NCI-H1105 (cell line): ENCODE measurements at regions not wholly inside any gene's neighbourhood (a gene's known extent, or its start where the extent isn't known, plus 50 kb on each side); places are given as distances from the start of the nearest gene placed in this dataset.
A peak's percentile ranks its signal among the peaks of the same experiment; 100 is the strongest.
"Not testable (repeated sequence)": the region's sequence is repeated elsewhere in the genome, so short reads cannot be mapped to it uniquely, and the experiment has no call there.

Experiments used
- DNase-seq: peaks from one replicate; lab custom pipeline; 2025; lab: John Stamatoyannopoulos, UW

DNA sequence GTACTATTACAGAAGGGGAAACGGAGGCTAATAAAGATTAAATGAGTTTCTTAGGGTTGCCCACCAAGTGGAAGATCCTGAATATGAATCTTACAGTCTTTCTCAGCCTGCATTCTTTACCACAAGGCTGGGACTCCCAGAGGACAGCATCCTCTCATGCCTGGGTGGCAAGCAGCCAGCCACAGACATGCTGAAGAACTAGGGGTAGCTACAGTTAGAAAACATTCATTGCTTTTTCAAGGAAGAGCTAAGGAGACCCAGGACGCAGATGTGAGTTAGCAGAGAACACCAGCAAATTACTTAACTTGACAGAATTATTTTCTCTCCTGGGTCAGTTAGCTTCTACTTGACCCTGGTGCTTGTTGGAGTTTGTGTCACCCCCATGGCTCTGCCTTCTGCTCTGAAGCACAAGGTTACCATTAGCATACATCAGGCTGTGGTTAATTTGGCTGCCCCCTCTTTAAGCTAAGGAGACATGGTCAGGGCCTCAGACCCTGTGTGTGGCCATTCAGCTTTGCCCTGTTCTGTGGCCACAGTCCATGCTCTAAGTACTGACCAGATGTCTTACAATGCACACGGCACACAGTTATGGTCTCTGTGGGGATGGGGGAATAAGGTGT lies 132.3 kb upstream of the TNP1 start:
- DNase-seq = no peak

DNA sequence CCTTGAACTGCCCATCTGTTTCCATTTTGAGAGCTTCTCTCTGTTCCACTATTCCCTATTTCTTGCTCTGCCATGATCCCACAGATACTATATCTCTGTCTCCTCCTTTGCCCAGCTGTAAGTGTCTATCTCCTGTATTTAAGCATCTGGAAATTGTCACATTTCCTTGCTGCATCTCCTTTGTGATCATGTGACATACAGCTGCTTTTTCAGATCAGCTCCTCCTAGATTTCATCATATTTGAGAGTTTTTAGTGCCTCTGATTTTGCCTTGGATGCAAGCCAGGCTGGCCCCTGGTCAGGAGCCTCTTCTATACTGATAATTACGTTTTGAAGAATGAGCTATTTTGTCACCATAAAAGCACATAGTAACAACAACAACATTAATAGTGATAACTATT lies 131.7 kb upstream of the TNP1 start:
- no peak for DNase-seq

DNA sequence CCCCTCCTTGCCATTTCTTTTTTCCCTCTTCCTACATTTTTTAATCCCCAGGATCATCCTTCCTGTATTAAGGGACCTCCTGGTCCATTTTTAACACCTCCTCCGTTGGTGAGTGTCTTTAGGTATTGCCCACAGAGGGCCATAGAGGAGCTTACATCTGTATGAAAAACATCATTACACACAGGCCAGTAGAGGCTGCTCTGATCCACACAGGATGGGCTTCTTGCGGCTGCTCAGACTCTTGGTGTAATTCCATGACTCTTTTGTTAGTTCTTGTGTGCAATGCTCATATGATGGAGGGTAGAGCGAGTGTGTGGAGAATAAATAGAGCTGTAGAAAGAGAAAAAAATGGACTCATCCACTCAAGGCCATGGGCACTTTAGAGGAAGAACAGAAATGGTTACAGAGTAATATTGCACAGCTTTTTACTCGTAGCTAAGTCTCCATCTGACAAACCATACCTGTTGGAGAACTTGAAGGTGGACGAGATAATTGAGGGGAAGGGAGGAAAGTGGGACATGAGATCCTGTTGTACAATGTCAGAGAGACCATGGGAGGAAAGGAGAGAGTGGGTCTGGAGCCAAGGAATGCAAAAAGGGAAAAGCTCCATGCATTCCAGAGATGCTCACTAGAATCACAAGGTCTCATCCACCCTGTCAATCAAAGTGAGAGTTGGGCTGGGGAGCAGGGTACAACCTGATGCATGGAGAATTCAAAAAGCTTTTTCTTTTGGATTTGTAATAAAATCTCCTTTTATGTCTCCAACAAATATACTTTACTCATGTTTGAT lies 129.7 kb upstream of the TNP1 start:
- DNase-seq = no peak

DNA sequence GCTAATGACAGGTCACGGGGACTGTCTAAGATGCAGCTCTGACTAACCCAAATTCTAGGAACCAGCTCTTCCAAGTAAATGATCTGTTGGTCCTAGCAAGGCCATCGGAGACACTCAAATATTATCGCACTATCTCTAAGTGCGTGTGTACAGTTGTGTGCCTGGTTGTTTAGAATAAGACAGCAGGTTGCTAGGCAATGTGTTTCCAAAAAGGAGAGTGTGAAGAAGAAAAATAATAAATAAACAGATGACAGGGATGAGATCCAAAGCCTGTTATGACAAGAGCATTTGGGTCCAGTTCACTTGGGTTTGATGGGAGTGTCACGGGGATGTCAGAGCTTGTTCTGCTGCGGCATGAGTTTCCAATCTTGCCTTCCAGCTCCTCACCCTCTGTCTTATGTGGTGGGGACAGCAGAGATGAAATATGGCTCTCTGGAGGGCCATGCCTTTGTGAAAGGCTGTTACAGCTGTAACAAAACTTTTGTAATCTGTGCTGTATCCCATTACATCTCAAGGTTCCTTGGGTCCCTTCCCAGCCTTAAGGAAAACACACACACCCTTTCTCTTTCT lies 127.5 kb upstream of the TNP1 start:
- no peak for DNase-seq

DNA sequence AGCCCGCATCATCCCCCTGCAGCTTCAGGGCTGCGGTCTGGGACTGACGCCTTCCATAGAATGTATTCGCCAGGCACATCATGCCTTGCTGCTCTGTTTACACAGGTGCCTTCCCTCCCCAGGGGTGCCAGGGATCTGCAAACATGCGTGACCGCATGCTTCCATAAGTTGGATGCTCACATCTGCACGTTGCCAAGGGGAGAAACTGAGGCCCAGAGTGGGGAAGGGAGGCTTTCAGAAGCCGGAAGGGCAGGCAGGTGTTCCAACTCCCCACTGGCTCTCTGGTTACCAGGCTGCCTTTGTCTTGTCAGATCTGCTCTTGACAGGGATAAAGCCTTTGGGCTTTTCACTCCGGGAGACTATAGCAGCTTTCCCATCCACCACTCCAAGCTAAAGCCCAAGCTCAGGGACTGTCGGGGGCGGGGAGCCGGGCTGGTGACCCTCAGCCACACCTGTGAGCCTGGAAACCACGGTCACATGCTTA lies 125.8 kb upstream of the TNP1 start:
- peak; percentile 83 for DNase-seq

DNA sequence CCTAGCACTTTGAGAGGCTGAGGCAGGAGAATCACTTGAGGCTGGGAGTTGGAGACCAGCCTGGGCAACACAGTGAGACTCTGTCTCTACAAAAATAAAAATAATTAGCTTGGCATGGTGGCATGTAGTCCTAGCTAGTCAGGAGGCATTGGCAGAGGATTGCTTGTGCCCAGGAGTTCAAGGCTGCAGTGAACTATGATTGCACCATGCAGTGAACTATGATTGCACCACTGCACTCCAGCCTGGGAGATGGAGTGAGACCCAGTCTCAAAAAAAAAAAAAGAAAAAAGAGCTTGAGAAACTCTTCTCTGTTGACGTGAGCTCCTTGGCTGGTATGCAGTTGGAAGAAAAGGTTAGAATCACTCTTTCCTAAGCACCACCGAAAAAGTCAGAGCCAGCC lies 125.1 kb upstream of the TNP1 start:
- no peak for DNase-seq

DNA sequence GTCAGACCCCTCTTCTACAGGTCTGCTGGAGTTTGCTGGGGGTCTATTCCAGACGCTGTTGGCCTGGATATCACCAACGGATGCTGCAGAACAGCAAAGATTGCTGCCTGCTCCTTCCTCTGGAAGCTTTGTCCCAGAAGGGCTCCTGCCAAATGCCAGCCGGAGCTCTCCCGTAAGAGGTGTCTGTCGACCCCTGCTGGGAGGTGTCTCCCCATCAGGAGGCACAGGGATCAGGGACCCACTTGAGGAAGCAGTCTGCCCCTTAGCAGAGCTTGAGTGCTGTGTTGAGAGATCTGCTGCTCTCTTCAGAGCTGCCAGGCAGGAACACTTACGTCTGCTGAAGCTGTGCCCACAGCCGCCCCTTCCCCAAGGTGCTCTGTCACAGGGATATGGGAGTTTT lies 122.1 kb upstream of the TNP1 start:
- DNase-seq = not testable (repeated sequence)

DNA sequence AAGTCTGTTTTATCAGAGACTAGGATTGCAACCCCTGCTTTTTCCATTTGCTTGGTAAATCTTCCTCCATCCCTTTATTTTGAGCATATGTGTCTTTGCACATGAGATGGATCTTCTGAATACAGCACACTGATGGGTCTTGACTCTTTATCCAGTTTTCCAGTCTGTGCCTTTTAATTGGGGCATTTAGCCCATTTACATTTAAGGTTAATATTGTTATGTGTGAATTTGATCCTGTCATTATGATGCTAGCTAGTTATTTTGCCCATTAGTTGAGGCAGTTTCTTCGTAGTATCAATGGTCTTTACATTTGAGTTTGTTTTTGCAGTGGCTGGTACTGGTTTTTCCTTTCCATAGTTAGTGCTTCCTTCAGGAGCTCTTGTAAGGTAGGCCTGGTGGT lies 120.6 kb upstream of the TNP1 start:
- not testable (repeated sequence) for DNase-seq

DNA sequence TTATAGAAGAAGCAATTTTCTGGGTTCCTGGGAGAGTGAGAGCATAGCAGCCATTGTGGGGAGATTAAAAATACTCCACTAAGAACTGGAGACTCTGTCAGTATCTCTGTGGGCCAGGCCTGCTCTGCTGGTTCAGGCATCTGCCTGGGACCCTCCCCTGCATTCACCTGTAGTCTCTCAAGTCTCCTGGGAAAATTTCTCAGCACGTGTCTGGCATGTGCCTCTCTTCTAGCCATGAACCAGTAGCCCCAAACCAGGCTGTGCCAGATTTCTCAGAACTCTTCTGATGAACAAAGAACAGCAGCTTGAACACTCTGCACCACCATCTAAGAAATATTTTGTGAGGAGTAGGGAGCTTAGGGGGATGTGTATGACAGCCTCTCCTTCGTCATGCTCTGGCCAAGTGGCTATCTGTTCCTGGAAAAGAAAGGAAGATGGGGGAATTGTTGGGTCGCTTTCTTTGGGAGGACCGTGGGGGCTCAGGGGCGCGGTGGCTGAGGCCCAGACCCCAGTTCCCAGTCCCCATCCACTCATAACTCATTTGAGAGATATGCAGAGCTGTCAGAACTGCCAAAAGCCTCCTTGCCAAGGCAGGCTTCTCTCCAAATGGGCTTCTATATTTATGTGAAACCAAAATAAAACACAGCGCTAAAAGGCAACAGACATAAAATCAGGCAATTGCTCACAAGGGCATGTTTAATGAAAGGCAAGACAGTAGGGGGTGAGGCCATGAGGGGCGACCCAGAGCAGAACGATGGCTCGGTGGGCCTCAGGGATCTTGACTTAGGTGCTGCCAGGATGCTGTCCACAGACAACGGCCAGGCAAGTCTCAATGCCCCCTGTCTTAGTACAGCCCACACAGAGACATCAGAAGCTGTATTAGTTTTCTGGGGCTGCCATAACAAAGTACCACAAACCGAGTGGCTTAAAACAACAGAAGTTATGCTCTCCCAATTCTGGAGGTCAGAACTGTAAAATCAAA lies 114.7 kb upstream of the TNP1 start:
- DNase-seq = no peak

DNA sequence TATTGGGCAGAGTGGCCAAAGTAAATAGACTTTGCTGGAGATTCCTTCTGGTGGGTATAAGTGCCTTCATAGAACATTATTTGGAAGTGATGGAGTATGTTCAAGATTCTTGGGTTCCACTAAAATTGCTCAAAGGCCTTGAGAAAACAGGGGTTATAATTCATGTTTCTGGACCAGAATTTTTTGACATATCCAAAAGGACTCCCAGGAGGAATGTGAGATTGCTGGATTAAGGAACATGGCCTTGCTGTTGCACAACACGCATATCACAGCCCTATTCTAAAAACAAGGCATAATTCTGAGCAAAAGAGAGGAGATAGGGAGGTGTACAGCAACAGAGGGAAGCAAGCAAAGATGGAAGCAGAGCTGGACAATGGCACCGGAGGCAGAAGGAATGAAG lies 111.7 kb upstream of the TNP1 start:
- no peak for DNase-seq

DNA sequence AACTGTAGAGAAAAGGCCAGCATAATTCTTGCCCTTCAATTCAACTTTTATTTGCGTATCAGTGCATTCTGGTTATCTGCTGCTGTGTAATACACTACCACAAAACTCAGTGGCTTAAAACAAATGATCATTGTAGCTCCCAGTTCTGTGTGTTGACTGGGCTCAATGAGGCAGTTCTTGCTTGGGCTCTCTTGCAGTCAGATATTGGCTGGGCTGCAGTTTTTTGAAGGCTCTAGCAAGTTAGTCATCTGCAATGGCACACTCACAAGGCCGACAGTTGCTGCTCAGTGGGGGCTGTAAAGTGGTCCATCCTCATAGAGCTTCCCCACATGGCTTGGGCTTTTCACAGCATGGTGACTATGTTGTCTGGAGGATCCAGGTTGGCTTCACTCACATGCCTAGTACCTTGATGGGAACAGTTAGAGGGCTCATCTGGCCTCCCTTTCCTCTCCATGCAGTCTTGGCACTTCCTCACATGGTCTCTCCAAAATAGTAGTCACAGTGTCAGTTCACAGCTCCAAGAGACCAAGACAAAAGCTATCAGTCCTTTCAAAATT lies 110.6 kb upstream of the TNP1 start:
- DNase-seq = no peak

DNA sequence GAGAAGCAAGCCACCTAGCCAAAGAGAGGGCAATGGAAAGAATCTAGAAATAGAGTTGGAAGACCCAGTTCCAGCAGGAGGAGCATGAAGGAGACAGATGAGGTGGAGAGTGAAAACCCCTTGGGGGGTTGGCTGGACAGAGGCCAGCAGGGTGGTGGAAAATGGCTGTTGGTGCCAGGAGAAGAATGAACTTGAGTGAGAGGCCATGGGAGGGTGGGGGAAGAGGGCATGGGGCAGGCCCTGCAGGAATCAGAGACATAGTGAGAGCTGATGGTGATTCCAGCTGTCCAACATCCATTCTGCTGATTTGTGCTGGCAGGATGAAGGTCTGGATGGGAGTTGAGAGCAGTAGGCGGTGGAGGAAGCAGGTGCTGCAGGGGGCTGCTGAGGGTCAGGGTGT lies 108.0 kb upstream of the TNP1 start:
- DNase-seq = no peak

DNA sequence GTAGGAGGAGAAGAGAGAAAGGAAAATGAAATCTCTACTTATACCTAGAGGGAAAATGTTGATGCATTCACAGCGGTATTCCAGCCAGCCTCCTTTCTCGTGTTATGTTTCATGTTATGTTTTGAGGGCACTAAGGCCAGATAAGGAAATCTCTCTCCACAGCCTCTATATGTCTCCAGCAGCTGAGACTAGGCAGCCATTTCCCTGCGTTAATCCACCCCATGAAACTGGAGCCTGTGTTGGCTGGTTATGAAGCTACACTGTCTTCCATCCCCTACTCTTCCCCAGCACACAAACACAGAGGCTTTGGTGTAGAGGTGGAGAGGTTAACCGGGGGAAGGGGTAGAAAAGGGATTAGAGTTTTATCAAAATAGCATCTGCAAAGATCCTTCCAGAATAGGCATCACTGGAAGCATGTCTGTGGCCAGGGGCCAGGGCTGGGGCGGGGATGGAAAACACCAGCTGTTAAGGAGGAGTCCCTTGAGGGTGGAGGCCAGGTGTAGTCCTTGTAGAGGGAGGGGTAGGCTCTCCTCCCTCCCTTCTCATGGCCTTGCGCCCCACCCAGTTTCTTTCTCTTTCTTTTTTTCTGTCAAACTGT lies 100.9 kb upstream of the TNP1 start:
- DNase-seq = no peak

DNA sequence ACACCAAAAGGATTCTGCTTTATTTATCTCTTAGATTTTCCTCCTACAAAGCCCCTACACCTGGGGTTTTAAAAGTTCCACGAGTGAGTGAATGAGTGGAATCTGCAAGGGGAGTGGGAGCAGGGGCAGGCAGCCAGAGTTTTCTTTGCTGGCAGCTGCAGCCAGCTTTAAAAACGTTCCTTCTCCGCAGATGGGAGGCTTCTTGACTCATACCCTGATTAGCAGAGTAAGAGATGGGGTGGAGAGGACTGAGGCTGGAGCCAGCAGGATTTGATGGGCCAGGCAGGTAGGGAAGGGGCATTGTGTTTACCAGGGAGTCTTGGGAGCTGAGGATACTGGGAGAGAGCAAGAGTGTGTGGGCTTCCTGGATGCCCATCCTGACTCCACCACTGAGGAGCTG lies 99.6 kb upstream of the TNP1 start:
- DNase-seq = no peak

DNA sequence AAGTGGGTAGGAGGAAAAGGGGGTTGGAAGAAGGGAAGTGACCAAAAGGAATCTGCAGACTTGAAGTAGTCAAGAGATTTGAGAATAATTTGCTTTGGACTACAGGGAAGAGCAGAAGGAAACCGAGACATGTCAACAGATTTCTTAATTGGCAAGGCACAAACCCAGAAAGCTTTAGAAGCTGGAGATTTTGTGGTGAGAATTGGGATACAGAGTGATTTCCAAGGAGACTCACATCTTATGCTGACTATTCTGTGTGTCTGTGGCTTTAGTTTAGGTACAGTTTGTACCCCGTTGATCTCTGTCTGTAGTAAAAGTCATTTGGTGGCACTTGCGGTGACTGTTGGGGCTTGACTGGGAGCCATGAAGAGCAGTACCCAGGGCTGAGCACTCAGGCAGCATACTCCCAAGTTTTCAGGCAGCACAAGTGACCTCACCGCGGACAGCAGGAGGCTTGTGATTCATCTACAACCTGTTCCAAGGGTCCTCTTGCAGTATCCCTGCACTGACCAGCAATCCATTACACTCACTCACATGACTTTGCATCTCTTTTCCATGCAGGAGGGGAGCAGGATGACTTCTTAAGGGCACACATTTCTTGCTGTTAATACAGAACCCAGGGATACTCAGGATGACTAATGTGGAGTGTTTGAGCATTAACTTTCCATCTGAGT lies 97.1 kb upstream of the TNP1 start:
- no peak for DNase-seq

DNA sequence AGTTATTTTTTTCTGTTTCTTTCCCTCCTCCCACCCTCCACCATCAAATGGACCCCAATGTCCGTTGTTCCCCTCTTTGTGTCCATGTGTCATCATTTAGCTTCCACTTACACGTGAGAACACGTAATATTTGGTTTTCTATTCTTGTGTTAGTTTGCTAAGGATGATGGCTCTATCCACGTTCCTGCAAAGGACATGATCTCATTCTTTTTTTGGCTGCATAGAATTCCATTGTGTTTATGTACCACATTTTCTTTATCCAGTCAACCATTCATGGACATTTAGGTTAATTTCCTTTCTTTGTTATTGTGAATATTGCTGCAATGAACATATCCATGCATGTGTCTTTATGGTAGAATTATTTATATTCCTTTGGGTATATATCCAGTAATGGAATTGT lies 91.3 kb upstream of the TNP1 start:
- no peak for DNase-seq

DNA sequence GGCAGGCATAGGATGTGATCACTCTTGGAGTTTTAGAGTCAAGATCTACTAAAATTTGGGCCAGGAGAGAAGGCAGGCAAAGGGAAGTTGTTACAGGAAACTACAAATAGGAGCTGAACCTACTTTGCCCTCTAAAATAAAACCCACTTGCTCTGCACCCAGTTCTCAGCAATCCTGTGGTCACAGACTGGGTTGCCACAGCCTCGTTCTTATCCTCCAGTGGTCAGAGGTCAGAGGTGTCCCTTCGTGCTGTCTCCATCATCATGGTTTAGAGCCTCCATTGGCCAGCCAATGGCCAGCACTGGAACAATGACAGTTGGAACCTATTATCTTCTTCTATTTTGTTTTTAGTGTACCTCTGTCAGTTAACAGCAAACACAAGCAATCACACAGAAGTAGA lies 90.7 kb upstream of the TNP1 start:
- no peak for DNase-seq

DNA sequence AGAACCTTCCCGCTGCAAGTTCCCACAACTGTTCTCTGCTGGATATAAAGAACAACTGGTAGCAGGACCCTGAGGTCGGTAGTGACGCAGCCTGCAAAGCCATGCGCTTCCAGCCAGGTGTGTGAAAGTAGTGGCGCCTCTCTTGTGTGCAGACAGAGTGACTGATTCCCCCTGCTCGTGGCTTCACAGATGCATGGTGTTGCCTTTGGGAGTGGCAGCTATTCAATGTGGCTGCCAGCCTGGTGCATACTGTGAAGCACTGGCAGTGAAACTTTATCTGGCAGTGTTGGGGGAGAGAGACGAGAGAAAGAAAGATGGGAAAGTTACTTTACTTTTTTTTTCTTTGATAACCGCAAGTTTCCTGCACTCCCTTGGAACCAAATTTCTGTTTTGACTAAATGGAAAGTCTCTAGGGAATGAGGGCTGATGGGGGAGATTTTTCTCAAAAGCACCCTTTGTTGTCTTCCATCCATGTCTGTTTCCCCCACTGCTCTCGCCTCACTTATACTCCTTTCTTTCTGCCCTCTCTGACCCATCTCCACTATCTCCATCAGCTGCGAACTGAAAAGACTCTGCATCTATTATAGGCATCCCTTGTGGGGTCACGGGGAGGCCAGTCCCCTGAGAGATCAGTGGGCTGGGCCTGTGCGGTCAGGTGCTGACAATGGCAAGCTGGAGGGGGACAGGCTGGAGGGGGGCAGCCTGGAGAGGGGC lies 90.0 kb upstream of the TNP1 start:
- DNase-seq = no peak

DNA sequence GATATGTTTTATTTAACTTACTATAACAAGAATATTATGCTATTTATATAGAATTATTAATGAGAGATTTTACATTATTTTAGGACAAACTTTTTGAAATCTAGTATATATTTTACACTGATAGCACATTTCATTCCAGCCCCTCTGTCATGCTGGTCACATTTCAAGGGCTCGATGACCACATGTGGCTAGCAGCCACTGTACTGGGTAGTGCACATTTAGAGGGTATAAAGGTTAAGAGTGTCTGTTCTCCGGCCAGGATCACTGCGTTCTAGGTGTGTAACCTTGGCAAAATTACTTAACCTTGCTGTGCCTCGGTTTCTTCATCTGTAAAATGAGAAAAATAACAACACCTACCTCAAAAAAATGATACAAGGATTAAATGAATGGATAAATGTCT lies 87.2 kb upstream of the TNP1 start:
- no peak for DNase-seq

DNA sequence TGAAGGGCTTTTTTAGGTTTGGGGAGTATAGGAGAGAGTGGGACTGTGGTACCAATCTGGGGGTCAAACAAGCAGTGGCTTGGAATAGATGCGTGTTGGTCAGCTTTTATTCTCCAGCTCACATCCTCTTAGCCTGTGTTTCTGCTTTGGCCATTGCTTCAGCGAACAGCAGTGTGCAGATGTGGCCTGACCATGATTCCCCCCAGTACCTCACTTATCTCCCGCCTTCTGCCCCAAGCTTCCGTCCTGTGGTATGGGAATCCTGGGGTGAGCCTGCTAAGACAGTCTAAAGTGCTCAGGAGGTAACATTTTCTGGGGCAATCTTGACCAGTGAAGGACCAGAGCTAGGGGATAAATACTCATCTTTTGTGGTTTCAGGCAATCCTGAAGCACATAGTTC lies 84.9 kb upstream of the TNP1 start:
- no peak for DNase-seq
